Gastrocnemius medialis (tissue), 4 donors: ENCODE measurements at regions not wholly inside any gene's neighbourhood (a gene's known extent, or its start where the extent isn't known, plus 50 kb on each side); places are given as distances from the start of the nearest gene placed in this dataset.

ENCODE experiments used
- ATAC-seq, 2 donors: fragments of 150-250 bp; one replicate each; pipeline ENCODE4 v1.9.1; 2016
- DNase-seq, 2 donors: peaks; one replicate each; pipeline ENCODE4 v3.0.0-alpha.2; 2019
- H3K27ac ChIP-seq, 4 donors: fragments of 200-600 bp; sonication (generic); 1 replicate in 1 of 4; 2 replicates in 3 of 4; pipeline ENCODE4 v1.5.1; 2016 to 2018; ENCODE audit warnings: mild to moderate bottlenecking in 2 of 4, moderate library complexity in 1 of 4
- H3K27me3 ChIP-seq, 3 donors: fragments of 200-600 bp; sonication (generic) in 2 of 3; 1 replicate in 1 of 3; 2 replicates in 2 of 3; pipeline versions ENCODE4 v1.5.1 to v1.6.0; 2016 to 2019; ENCODE audit warnings: mild to moderate bottlenecking in 1 of 3, moderate library complexity in 1 of 3
- H3K36me3 ChIP-seq, 2 donors: fragments of 200-600 bp; sonication (generic) in 1 of 2; one replicate each; pipeline ENCODE4 v1.5.1; 2017 to 2018
- H3K4me1 ChIP-seq, 2 donors: fragments of 200-600 bp; sonication (generic) in 1 of 2; one replicate each; pipeline ENCODE4 v1.5.1; 2016 to 2017; ENCODE audit warnings: mild to moderate bottlenecking in 2 of 2
- H3K4me3 ChIP-seq, 4 donors: fragments of 200-600 bp; sonication (generic) in 3 of 4; 1 replicate in 1 of 4; 2 replicates in 3 of 4; pipeline ENCODE4 v1.5.1; 2016 to 2019; ENCODE audit warnings: mild to moderate bottlenecking in 2 of 4
- H3K9me3 ChIP-seq, 3 donors: fragments of 200-600 bp; sonication (generic) in 2 of 3; 1 replicate in 1 of 3; 2 replicates in 2 of 3; pipeline ENCODE4 v1.5.1; 2016 to 2019
- CTCF ChIP-seq, 5 experiments: fragments of 450-650 bp in 3 of 5; fragments of 200-600 bp in 2 of 5; sonication (generic) in 2 of 5; IDR thresholded peaks in 4 of 5; conservative IDR thresholded peaks in 1 of 5; 1 replicate in 4 of 5; 2 replicates in 1 of 5; pipeline ENCODE4 v1.5.1; 2016 to 2019; ENCODE audit warnings: antibody characterized with exemption in 5 of 5, mild to moderate bottlenecking in 3 of 5, moderate library complexity in 3 of 5
- POLR2A ChIP-seq, 2 donors: fragments of 450-650 bp; IDR thresholded peaks; one replicate each; pipeline ENCODE4 v1.6.1; 2017; ENCODE audit warnings: antibody characterized with exemption in 2 of 2, mild to moderate bottlenecking in 2 of 2, moderate library complexity in 2 of 2
- in situ Hi-C, 4 donors: fragments of 200-750 bp; cut with MboI; loops; one replicate each; pipeline versions ENCODE4 v1.15.0 to v1.8.0; 2017; ENCODE audit warnings: low sequenced_read_pairs in 4 of 4
- intact Hi-C: fragments of 100-400 bp; cut with DNase I; formaldehyde crosslinking; loops from one replicate; pipeline ENCODE4 v1.15.1; 2023; ENCODE audit warnings: low total_unique reads

GRCh38 chr6:167764713-167765479 lies 61.8 kb upstream of the AFDN start:
- H3K36me3 ChIP-seq = no peaks in the 10 kb centered on the region
- peaks cover 7 to 12% of the 10 kb centered on the region in 2 donors for H3K4me1 ChIP-seq
- no peak overlapping the region for H3K27ac ChIP-seq
- TF ChIP-seq POLR2A (IDR thresholded peaks at IDR 0.05) (no peak), CTCF (IDR thresholded peaks at IDR 0.05 in 4 of 5, conservative IDR thresholded peaks at IDR 0.05 in 1 of 5) (no peak)
- H3K9me3 ChIP-seq = no peaks in the 10 kb centered on the region
- in situ Hi-C loops = no loop called here
- ATAC-seq (no peak), DNase-seq (no peak)
- H3K27me3 ChIP-seq = no peaks in the 10 kb centered on the region
- intact Hi-C loops = no loop called here
- H3K4me3 ChIP-seq = no peak overlapping the region

- no peak overlapping the region for H3K4me3 ChIP-seq
- TF ChIP-seq CTCF (IDR thresholded peaks at IDR 0.05 in 4 of 5, conservative IDR thresholded peaks at IDR 0.05 in 1 of 5) = no peak
- TF ChIP-seq POLR2A (IDR thresholded peaks at IDR 0.05) = no peak
- no peak overlapping the region for H3K27ac ChIP-seq
- ATAC-seq (no peak), DNase-seq (no peak)
- in situ Hi-C loops (no loop called here), intact Hi-C loops (no loop called here)
- H3K27me3 ChIP-seq = no peaks in the 10 kb centered on the region
- H3K36me3 ChIP-seq = no peaks in the 10 kb centered on the region
- H3K9me3 ChIP-seq = no peaks in the 10 kb centered on the region
- H3K4me1 ChIP-seq = no peaks in the 10 kb centered on the region
Observed at GRCh38 chr6:167766986-167767714, 59.6 kb upstream of the AFDN start.

GRCh38 chr6:167767715-167768107 lies 59.0 kb upstream of the AFDN start:
- no peak overlapping the region for H3K27ac ChIP-seq
- no peaks in the 10 kb centered on the region for H3K9me3 ChIP-seq
- no peak for DNase-seq
- in situ Hi-C loops (no loop called here), intact Hi-C loops (no loop called here)
- TF ChIP-seq POLR2A (IDR thresholded peaks at IDR 0.05) = no peak
- TF ChIP-seq CTCF (IDR thresholded peaks at IDR 0.05 in 4 of 5, conservative IDR thresholded peaks at IDR 0.05 in 1 of 5) = no peak
- H3K27me3 ChIP-seq = no peaks in the 10 kb centered on the region
- no peak for ATAC-seq
- no peaks in the 10 kb centered on the region for H3K36me3 ChIP-seq
- no peak overlapping the region for H3K4me3 ChIP-seq
- no peaks in the 10 kb centered on the region for H3K4me1 ChIP-seq

- H3K4me3 ChIP-seq = no peak overlapping the region
- intact Hi-C loops = no loop called here
- TF ChIP-seq CTCF (IDR thresholded peaks at IDR 0.05 in 4 of 5, conservative IDR thresholded peaks at IDR 0.05 in 1 of 5) (no peak), POLR2A (IDR thresholded peaks at IDR 0.05) (no peak)
- H3K4me1 ChIP-seq = no peaks in the 10 kb centered on the region
- no peak for ATAC-seq
- no peaks in the 10 kb centered on the region for H3K27me3 ChIP-seq
- no peaks in the 10 kb centered on the region for H3K9me3 ChIP-seq
- no peak overlapping the region for H3K27ac ChIP-seq
- in situ Hi-C loops = no loop called here
- no peaks in the 10 kb centered on the region for H3K36me3 ChIP-seq
- no peak for DNase-seq
Observed at GRCh38 chr6:167768471-167769215, 58.1 kb upstream of the AFDN start.
